ENCODE measurements at regions not wholly inside any gene's neighbourhood (a gene's known extent, or its start where the extent isn't known, plus 50 kb on each side); places are given as distances from the start of the nearest gene placed in this dataset.

DNA sequence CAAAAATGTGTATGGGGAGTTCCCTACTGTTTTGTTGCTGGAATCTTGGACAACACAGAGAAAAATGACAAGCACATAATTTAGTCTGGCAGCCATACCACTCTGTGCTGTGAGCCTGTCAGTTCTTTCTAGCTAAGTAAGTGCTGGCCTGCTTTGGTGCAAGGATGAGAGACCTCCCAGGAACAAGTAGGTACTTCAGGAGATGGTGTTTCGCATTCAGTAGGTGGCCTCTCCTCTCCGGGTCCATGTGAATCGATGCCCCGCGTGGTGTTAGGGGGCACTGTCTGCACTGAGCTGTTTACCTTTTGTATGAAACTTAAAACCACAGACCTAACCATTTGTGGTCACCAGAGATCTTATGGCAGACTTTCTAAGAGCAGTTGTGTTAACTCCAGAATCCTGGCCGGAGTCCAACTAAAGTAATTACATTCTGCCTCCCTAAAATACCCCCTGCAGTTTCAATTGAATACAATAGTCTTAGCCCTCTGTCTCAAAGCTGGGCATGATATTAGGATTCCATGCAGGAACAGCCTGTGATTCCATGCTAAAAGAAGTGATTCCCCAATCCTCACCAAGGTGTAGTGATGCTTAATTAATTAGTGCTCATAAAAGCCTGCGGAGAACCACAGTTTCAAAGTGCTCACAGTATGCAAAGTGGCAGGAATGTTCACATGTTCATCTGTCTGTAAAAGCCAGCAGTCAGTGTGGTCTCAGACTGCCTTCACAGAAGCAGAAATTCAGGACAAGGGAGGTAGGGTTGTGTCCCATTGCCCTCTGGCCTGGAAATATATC, 64.2 kb downstream of the LLPH start:
- peak; percentile 83 for DNase-seq (ENCODE audit: extremely low read depth, low read depth)
- H3K4me3 ChIP-seq (replicated peaks; ENCODE audit: low read depth, low read length) = no peak overlapping the region
- TF ChIP-seq CTCF (IDR thresholded peaks at IDR 0.05; ENCODE audit: low read depth, low read length, missing control alignments) = peak; percentile 13

GRCh38 chr12:66065641-66066136, 64.9 kb downstream of the LLPH start:
- no peak for TF ChIP-seq CTCF (IDR thresholded peaks at IDR 0.05; ENCODE audit: low read depth, low read length, missing control alignments)

DNA sequence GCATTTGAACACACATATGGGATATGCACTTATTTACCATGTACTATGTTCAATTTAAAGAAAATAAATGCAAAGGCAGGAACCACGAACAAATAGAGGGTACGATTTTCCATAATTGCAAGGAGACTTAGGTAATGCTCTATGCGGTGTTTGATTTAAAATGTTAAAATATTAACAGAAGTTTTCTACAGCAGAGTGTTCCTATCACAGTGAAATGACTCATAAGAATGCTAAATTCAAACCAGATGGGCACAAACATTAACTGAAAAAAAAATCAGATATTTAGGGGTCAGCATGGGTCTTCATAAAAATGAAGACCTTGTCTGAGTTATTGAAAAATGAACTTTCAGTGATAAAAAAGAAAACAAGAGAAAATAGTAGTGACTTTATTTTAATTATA, 65.4 kb downstream of the LLPH start:
- H3K4me3 ChIP-seq (replicated peaks; ENCODE audit: low read depth, low read length) = 0 out of 2 replicates have a peak overlapping the region, but pooled peaks have one; percentile 2
- no peak for TF ChIP-seq CTCF (IDR thresholded peaks at IDR 0.05; ENCODE audit: low read depth, low read length, missing control alignments)
- no peak for DNase-seq (ENCODE audit: extremely low read depth, low read depth)

More at GRCh38 chr12:66065641-66066136, 64.9 kb downstream of the LLPH start:
- H3K4me3 ChIP-seq (replicated peaks; ENCODE audit: low read depth, low read length) = no peak overlapping the region
- DNase-seq (ENCODE audit: extremely low read depth, low read depth) = peak; percentile 45

- DNase-seq (ENCODE audit: extremely low read depth, low read depth) = no peak
- TF ChIP-seq CTCF (IDR thresholded peaks at IDR 0.05; ENCODE audit: low read depth, low read length, missing control alignments) = no peak
- H3K4me3 ChIP-seq (replicated peaks; ENCODE audit: low read depth, low read length) = no peak overlapping the region
Observed at GRCh38 chr12:66063916-66064315, 66.6 kb downstream of the LLPH start.

DNA sequence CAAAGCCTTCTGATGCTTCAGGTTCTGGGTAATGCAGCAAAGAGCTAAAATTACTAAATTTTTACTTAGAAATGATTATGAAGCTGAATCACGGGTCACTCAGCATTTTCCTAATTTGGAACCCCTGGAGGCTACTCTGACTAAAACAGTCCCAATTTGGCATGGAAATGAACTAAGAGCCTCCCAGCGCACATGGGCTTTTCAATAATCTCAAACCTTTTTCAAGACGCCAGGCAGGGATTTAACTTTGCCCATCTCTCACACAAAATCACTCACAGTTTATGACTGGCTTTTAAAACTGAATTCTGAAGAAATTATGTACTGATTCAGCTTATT, 68.3 kb downstream of the LLPH start:
- TF ChIP-seq CTCF (IDR thresholded peaks at IDR 0.05; ENCODE audit: low read depth, low read length, missing control alignments) = no peak
- H3K4me3 ChIP-seq (replicated peaks; ENCODE audit: low read depth, low read length) = no peak overlapping the region

GRCh38 chr12:66061557-66062289, 68.8 kb downstream of the LLPH start:
- DNase-seq (ENCODE audit: extremely low read depth, low read depth) = no peak
- no peak overlapping the region for H3K4me3 ChIP-seq (replicated peaks; ENCODE audit: low read depth, low read length)
- no peak for TF ChIP-seq CTCF (IDR thresholded peaks at IDR 0.05; ENCODE audit: low read depth, low read length, missing control alignments)

More for the DNA sequence above, 68.3 kb downstream of the LLPH start:
- DNase-seq (ENCODE audit: extremely low read depth, low read depth) = no peak

Measured in HFF-Myc (cell line).